GM12878 (cell line): ENCODE measurements at regions not wholly inside any gene's neighbourhood (a gene's known extent, or its start where the extent isn't known, plus 50 kb on each side); places are given as distances from the start of the nearest gene placed in this dataset.

Source experiments
- ATAC-seq: fragments of 200-7000 bp; cut with Tn5 transposase; 3 replicates; pipeline ENCODE4 v1.9.1; 2020; ENCODE audit warnings: mild to moderate bottlenecking, moderate library complexity
- BruUV-seq: library from RNA; stranded (reverse); fragments of 400-500 nt; replicated peaks from 2 replicates; lab custom pipeline; 2021; lab: Mats Ljungman, UMichigan
- CTCF ChIA-PET: fragments of 300-600 bp; sonication (Branson Sonifier 250); formaldehyde crosslinking; extraction: SDS; loops from one replicate; lab custom pipeline; 2021; ENCODE audit warnings: inconsistent platforms; lab: Yijun Ruan, JAX
- POLR2A ChIA-PET: fragments of 350-600 bp; formaldehyde crosslinking; extraction: SDS; loops from one replicate; lab custom pipeline; 2021; ENCODE audit warnings: inconsistent platforms; lab: Charles Lee
- RAD21 ChIA-PET: fragments of 300-600 bp; sonication (Branson Sonifier 250); formaldehyde crosslinking; loops from one replicate; lab custom pipeline; 2023; ENCODE audit warnings: antibody characterized with exemption; ENCODE audit not compliant: unreplicated experiment; lab: Charles Lee
- SMC1A ChIA-PET: fragments of 300-600 bp; sonication (Branson Sonifier 250); formaldehyde crosslinking; loops from one replicate; lab custom pipeline; 2023; ENCODE audit not compliant: unreplicated experiment, uncharacterized antibody; lab: Charles Lee
- DNase-seq: peaks from one replicate; pipeline ENCODE4 v3.0.0-alpha.2; 2011; ENCODE audit warnings: low read depth, low spot score
- FAIRE-seq: peaks from 3 replicates; lab custom pipeline; 2011; peaks lifted over from hg19 to GRCh38; lab: Jason Lieb, UNC
- H2AFZ ChIP-seq: 2 replicates; pipeline ENCODE4 v1.6.0; 2011; ENCODE audit warnings: low read depth, low read length, control low read depth; ENCODE audit not compliant: control insufficient read depth
- H3K27ac ChIP-seq: 2 replicates; pipeline ENCODE4 v1.5.1; 2011; ENCODE audit warnings: control low read depth; ENCODE audit not compliant: control insufficient read depth, insufficient read depth
- H3K27me3 ChIP-seq, 2 experiments: replicated peaks in 1 of 2; 2 replicates each; pipeline versions ENCODE4 v1.6.0 to v1.6.1; 2011; ENCODE audit warnings: low read length in 1 of 2; ENCODE audit not compliant: control insufficient read depth in 2 of 2, insufficient read depth in 2 of 2
- H3K36me3 ChIP-seq, 2 experiments: 2 replicates each; pipeline ENCODE4 v1.5.1; 2011; ENCODE audit warnings: low read length in 1 of 2; ENCODE audit not compliant: control insufficient read depth in 2 of 2, insufficient read depth in 2 of 2
- H3K4me1 ChIP-seq: 2 replicates; pipeline ENCODE4 v1.6.1; 2011; ENCODE audit warnings: mild to moderate bottlenecking, low read length, moderate library complexity, mixed read lengths; ENCODE audit not compliant: control insufficient read depth, insufficient read depth
- H3K4me2 ChIP-seq: 2 replicates; pipeline ENCODE4 v1.6.0; 2011; ENCODE audit warnings: control low read depth; ENCODE audit not compliant: control insufficient read depth, insufficient read depth
- H3K4me3 ChIP-seq: fragments of 200-600 bp; sonication (generic); 2 replicates; pipeline ENCODE4 v1.5.1; 2016
- H3K79me2 ChIP-seq: 2 replicates; pipeline ENCODE4 v1.6.0; 2011; ENCODE audit warnings: low read length; ENCODE audit not compliant: control insufficient read depth, insufficient read depth
- H3K9ac ChIP-seq: 2 replicates; pipeline ENCODE4 v1.8.0; 2011; ENCODE audit warnings: low read length, control low read depth, mixed read lengths; ENCODE audit not compliant: control insufficient read depth, insufficient read depth
- H3K9me3 ChIP-seq: replicated peaks from 3 replicates; pipeline ENCODE4 v1.5.1; 2011; ENCODE audit warnings: mild to moderate bottlenecking, low read length; ENCODE audit not compliant: control insufficient read depth, insufficient read depth
- H4K20me1 ChIP-seq: 2 replicates; pipeline ENCODE4 v1.6.0; 2011; ENCODE audit not compliant: control insufficient read depth, insufficient read depth
- ASH2L ChIP-seq: fragments of 300-600, 200-600 bp; sonication (generic); IDR thresholded peaks from 2 replicates; pipeline ENCODE4 v1.6.1; 2017; ENCODE audit warnings: low read depth, mild to moderate bottlenecking, borderline replicate concordance
- ESRRA ChIP-seq: IDR thresholded peaks from 2 replicates; pipeline ENCODE4 v1.6.1; 2012; ENCODE audit warnings: mild to moderate bottlenecking, low read length, improper control_type of control experiment
- IRF3 ChIP-seq: fragments of 450-650 bp; IDR thresholded peaks from 2 replicates; pipeline ENCODE4 v1.6.1; 2014; ENCODE audit warnings: mild to moderate bottlenecking
- MXI1 ChIP-seq: fragments of 150-350 bp; IDR thresholded peaks from 2 replicates; pipeline ENCODE4 v1.6.1; 2011; ENCODE audit warnings: low read depth, mild to moderate bottlenecking, inconsistent platforms, low read length, improper control_type of control experiment
- NBN ChIP-seq: fragments of 450-650 bp; IDR thresholded peaks from 2 replicates; pipeline ENCODE4 v1.6.1; 2016
- STAT1 ChIP-seq: fragments of 450-650 bp; conservative IDR thresholded peaks from 2 replicates; pipeline ENCODE4 v1.6.1; 2014; ENCODE audit warnings: antibody characterized with exemption, mild to moderate bottlenecking
- TAF1 ChIP-seq: IDR thresholded peaks from 2 replicates; pipeline ENCODE4 v1.6.1; 2011; ENCODE audit warnings: mild to moderate bottlenecking, low read depth, low read length, borderline replicate concordance
- WGBS: methylation state at CpG from one replicate; pipeline ENCODE4 v1.1.6; 2016; ENCODE audit warnings: low lambda C conversion rate; ENCODE audit not compliant: insufficient replicate concordance, insufficient coverage; ENCODE audit errors: missing lambda C conversion rate; 5-methylcytosine and 5-hydroxymethylcytosine counted together
- in situ Hi-C: fragments of 300-500 bp; cut with MboI; formaldehyde crosslinking; loops from 9 replicates; pipeline ENCODE4 v1.14.3; 2018; ENCODE audit warnings: mixed read lengths
- intact Hi-C: fragments of 100-400 bp; cut with micrococcal nuclease; formaldehyde crosslinking; loops from one replicate; pipeline ENCODE4 v1.14.2; 2022; ENCODE audit not compliant: unreplicated experiment
- TF ChIP-seq, protein P1 (sequence below): fragments of 450-650 bp; IDR thresholded peaks from 2 replicates; pipeline ENCODE4 v1.6.1; 2017; ENCODE audit warnings: mild to moderate bottlenecking, moderate library complexity
- TF ChIP-seq, protein P2 (sequence below): fragments of 450-650 bp; IDR thresholded peaks from 2 replicates; pipeline ENCODE4 v1.6.1; 2017; ENCODE audit warnings: borderline replicate concordance

- POLR2A ChIA-PET, result no interaction called here
Observed at GRCh38 chr5:2598503-2598902, 153.0 kb downstream of the IRX2 start.

More at GRCh38 chr5:2598503-2598902, 153.0 kb downstream of the IRX2 start:
- Histone ChIP-seq H3K9ac (no peak overlapping the region), H4K20me1 (no peaks in the 10 kb centered on the region), H3K27ac (no peak overlapping the region), H3K79me2 (no peaks in the 10 kb centered on the region), H3K27me3 (no peaks in the 10 kb centered on the region), H3K4me1 (no peaks in the 10 kb centered on the region), H3K4me2 (no peak overlapping the region)
- ATAC-seq, result no peak
- WGBS, result 94% methylated on average over 1 of the region's 1 CpG
- no TSS peak for BruUV-seq
- no peak for FAIRE-seq
- no peak for DNase-seq
- TF ChIP-seq IRF3, result no peak
- TF ChIP-seq, protein P1, sequence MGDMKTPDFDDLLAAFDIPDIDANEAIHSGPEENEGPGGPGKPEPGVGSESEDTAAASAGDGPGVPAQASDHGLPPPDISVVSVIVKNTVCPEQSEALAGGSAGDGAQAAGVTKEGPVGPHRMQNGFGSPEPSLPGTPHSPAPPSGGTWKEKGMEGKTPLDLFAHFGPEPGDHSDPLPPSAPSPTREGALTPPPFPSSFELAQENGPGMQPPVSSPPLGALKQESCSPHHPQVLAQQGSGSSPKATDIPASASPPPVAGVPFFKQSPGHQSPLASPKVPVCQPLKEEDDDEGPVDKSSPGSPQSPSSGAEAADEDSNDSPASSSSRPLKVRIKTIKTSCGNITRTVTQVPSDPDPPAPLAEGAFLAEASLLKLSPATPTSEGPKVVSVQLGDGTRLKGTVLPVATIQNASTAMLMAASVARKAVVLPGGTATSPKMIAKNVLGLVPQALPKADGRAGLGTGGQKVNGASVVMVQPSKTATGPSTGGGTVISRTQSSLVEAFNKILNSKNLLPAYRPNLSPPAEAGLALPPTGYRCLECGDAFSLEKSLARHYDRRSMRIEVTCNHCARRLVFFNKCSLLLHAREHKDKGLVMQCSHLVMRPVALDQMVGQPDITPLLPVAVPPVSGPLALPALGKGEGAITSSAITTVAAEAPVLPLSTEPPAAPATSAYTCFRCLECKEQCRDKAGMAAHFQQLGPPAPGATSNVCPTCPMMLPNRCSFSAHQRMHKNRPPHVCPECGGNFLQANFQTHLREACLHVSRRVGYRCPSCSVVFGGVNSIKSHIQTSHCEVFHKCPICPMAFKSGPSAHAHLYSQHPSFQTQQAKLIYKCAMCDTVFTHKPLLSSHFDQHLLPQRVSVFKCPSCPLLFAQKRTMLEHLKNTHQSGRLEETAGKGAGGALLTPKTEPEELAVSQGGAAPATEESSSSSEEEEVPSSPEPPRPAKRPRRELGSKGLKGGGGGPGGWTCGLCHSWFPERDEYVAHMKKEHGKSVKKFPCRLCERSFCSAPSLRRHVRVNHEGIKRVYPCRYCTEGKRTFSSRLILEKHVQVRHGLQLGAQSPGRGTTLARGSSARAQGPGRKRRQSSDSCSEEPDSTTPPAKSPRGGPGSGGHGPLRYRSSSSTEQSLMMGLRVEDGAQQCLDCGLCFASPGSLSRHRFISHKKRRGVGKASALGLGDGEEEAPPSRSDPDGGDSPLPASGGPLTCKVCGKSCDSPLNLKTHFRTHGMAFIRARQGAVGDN, result no peak
- TF ChIP-seq, protein P2, sequence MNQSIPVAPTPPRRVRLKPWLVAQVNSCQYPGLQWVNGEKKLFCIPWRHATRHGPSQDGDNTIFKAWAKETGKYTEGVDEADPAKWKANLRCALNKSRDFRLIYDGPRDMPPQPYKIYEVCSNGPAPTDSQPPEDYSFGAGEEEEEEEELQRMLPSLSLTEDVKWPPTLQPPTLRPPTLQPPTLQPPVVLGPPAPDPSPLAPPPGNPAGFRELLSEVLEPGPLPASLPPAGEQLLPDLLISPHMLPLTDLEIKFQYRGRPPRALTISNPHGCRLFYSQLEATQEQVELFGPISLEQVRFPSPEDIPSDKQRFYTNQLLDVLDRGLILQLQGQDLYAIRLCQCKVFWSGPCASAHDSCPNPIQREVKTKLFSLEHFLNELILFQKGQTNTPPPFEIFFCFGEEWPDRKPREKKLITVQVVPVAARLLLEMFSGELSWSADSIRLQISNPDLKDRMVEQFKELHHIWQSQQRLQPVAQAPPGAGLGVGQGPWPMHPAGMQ, result no peak
- TF ChIP-seq STAT1, result no peak
- no peak for TF ChIP-seq NBN
- TF ChIP-seq ESRRA, result no peak
- TF ChIP-seq ASH2L, result no peak
- no peak for TF ChIP-seq TAF1
- no peak for TF ChIP-seq MXI1
- TF ChIP-seq, all 136 proteins: peak for 0
- CTCF ChIA-PET, result no interaction called here
- Histone ChIP-seq H2AFZ (no peak overlapping the region), H3K4me3 (no peak overlapping the region), H3K36me3 (no peaks in the 10 kb centered on the region), H3K9me3 (no peaks in the 10 kb centered on the region)
- RAD21 ChIA-PET, result no interaction called here
- SMC1A ChIA-PET, result no interaction called here
- intact Hi-C loops, result no loop called here
- in situ Hi-C loops, result no loop called here
